ENCODE measurements at regions not wholly inside any gene's neighbourhood (a gene's known extent, or its start where the extent isn't known, plus 50 kb on each side); places are given as distances from the start of the nearest gene placed in this dataset.

DNA sequence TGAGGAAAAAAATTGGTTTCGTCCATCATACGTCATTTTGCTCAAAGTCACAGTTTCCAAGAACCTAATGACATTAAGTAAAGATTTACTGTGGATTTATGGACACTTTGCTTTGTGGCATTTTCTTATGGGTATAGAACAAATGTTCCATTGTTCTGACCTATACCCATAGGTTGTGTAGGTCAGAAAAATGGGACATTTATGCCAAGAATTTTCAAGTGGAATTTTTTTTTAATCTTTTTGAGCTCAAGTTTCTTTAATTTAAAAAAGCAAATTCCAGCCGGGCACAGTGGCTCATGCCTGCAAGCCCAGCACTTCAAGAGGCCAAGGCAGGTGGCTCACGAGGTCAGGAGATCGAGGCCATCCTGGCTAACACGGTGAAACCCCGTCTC lies 187.5 kb upstream of the TPM1 start:
- no peak for DNase-seq (ENCODE audit: low spot score in 2 of 2, unreplicated experiment in 2 of 2)
- H3K27ac Mint-ChIP-seq = no peak overlapping the region
- H3K9me3 Mint-ChIP-seq = no peaks in the 10 kb centered on the region
- no peaks in the 10 kb centered on the region for H3K27me3 Mint-ChIP-seq (ENCODE audit: low read depth)
- TF ChIP-seq, protein P1, sequence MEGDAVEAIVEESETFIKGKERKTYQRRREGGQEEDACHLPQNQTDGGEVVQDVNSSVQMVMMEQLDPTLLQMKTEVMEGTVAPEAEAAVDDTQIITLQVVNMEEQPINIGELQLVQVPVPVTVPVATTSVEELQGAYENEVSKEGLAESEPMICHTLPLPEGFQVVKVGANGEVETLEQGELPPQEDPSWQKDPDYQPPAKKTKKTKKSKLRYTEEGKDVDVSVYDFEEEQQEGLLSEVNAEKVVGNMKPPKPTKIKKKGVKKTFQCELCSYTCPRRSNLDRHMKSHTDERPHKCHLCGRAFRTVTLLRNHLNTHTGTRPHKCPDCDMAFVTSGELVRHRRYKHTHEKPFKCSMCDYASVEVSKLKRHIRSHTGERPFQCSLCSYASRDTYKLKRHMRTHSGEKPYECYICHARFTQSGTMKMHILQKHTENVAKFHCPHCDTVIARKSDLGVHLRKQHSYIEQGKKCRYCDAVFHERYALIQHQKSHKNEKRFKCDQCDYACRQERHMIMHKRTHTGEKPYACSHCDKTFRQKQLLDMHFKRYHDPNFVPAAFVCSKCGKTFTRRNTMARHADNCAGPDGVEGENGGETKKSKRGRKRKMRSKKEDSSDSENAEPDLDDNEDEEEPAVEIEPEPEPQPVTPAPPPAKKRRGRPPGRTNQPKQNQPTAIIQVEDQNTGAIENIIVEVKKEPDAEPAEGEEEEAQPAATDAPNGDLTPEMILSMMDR (IDR thresholded peaks at IDR 0.05; ENCODE audit: unreplicated experiment) = no peak
- H3K36me3 Mint-ChIP-seq = no peaks in the 10 kb centered on the region
- peaks cover 23% of the 10 kb centered on the region for H3K4me1 Mint-ChIP-seq
- no peak overlapping the region for H3K4me3 Mint-ChIP-seq

GRCh38 chr15:62856466-62857246 lies 185.9 kb upstream of the TPM1 start:
- no peaks in the 10 kb centered on the region for H3K27me3 Mint-ChIP-seq (ENCODE audit: low read depth)
- peaks cover 9% of the 10 kb centered on the region for H3K4me1 Mint-ChIP-seq
- TF ChIP-seq, protein P1 (IDR thresholded peaks at IDR 0.05; ENCODE audit: unreplicated experiment) = no peak
- H3K36me3 Mint-ChIP-seq = no peaks in the 10 kb centered on the region
- H3K4me3 Mint-ChIP-seq = no peak overlapping the region
- no peak overlapping the region for H3K27ac Mint-ChIP-seq
- peaks cover 11% of the 10 kb centered on the region for H3K9me3 Mint-ChIP-seq
- no peak for DNase-seq (ENCODE audit: low spot score in 2 of 2, unreplicated experiment in 2 of 2)

DNA sequence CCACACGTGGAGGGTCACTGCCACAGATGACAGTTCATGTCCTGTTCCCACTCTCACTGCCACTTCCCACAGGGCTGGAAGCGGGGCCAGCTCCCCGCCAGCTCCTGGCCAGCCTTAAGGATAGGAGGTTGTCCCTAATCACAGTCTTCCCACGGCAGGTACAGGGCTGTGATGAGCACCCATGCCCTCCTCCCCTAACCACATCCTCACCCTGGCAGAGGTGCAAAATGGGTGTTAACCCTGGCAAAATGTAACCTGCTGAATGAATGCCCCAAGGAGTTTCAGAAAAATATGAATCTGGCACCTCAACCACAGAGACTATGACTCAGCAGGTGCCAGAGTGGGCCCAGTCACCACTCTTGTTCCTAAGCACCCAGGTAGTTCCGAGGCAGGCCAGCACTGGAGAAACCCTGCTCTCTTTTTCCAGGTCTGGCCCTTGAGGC lies 185.1 kb upstream of the TPM1 start:
- H3K27me3 Mint-ChIP-seq (ENCODE audit: low read depth) = no peaks in the 10 kb centered on the region
- no peak for DNase-seq (ENCODE audit: low spot score in 2 of 2, unreplicated experiment in 2 of 2)
- H3K9me3 Mint-ChIP-seq = peaks cover 18% of the 10 kb centered on the region
- TF ChIP-seq, protein P1 (IDR thresholded peaks at IDR 0.05; ENCODE audit: unreplicated experiment) = no peak
- no peak overlapping the region for H3K4me3 Mint-ChIP-seq
- H3K4me1 Mint-ChIP-seq = peaks cover 8% of the 10 kb centered on the region
- no peaks in the 10 kb centered on the region for H3K36me3 Mint-ChIP-seq
- H3K27ac Mint-ChIP-seq = no peak overlapping the region

DNA sequence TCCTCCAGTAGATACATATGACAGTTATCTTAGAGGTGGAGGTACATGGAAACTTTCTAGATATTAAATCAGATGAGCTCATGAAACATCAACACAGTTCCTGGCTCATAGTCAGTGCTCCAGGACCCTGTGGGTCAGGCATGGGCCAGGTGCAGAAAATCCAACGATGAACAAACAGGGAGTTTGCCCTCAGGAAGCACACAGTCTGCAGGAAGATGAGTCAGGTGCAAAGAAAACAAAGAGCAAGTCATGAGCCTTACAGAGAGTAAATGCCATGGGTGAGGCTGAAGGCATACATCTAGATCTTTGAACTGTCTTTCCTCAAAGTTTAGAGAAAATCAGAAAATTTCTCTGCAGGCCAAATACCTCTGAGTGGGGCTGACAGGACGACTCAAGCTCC lies 184.2 kb upstream of the TPM1 start:
- peaks cover 25% of the 10 kb centered on the region for H3K9me3 Mint-ChIP-seq
- TF ChIP-seq, protein P1 (IDR thresholded peaks at IDR 0.05; ENCODE audit: unreplicated experiment) = no peak
- peaks cover 8% of the 10 kb centered on the region for H3K4me1 Mint-ChIP-seq
- H3K4me3 Mint-ChIP-seq = no peak overlapping the region
- H3K36me3 Mint-ChIP-seq = no peaks in the 10 kb centered on the region
- H3K27ac Mint-ChIP-seq = no peak overlapping the region
- H3K27me3 Mint-ChIP-seq (ENCODE audit: low read depth) = no peaks in the 10 kb centered on the region
- no peak for DNase-seq (ENCODE audit: low spot score in 2 of 2, unreplicated experiment in 2 of 2)

GRCh38 chr15:62862717-62863116 lies 179.8 kb upstream of the TPM1 start:
- TF ChIP-seq, protein P1 (IDR thresholded peaks at IDR 0.05; ENCODE audit: unreplicated experiment) = no peak
- Mint-ChIP-seq H3K36me3 (no peaks in the 10 kb centered on the region), H3K9me3 (peaks cover 25% of the 10 kb centered on the region), H3K4me1 (no peaks in the 10 kb centered on the region), H3K4me3 (no peak overlapping the region), H3K27ac (no peak overlapping the region), H3K27me3 (ENCODE audit: low read depth) (no peaks in the 10 kb centered on the region)
- no peak for DNase-seq (ENCODE audit: low spot score in 2 of 2, unreplicated experiment in 2 of 2)
